ENCODE measurements at regions not wholly inside any gene's neighbourhood (a gene's known extent, or its start where the extent isn't known, plus 50 kb on each side); places are given as distances from the start of the nearest gene placed in this dataset.

GRCh38 chr12:111228916-111229666, 139.8 kb downstream of the PHETA1 start:
- no peak for DNase-seq (ENCODE audit: low read depth, low spot score)
- Mint-ChIP-seq H3K27me3 (ENCODE audit: low read depth) (no peaks in the 10 kb centered on the region), H3K27ac (ENCODE audit: unreplicated experiment) (no peak overlapping the region), H3K9me3 (no peaks in the 10 kb centered on the region), H3K4me3 (no peak overlapping the region), H3K36me3 (ENCODE audit: low read depth) (no peaks in the 10 kb centered on the region), H3K4me1 (no peaks in the 10 kb centered on the region)
- TF ChIP-seq CTCF (conservative IDR thresholded peaks at IDR 0.05): no peak

GRCh38 chr12:111227476-111228420, 141.1 kb downstream of the PHETA1 start:
- H3K4me1 Mint-ChIP-seq: no peaks in the 10 kb centered on the region
- H3K27ac Mint-ChIP-seq (ENCODE audit: unreplicated experiment): no peak overlapping the region
- H3K27me3 Mint-ChIP-seq (ENCODE audit: low read depth): no peaks in the 10 kb centered on the region
- no peak for DNase-seq (ENCODE audit: low read depth, low spot score)
- no peak overlapping the region for H3K4me3 Mint-ChIP-seq
- no peaks in the 10 kb centered on the region for H3K9me3 Mint-ChIP-seq
- H3K36me3 Mint-ChIP-seq (ENCODE audit: low read depth): no peaks in the 10 kb centered on the region
- TF ChIP-seq CTCF (conservative IDR thresholded peaks at IDR 0.05): no peak

- Mint-ChIP-seq H3K27ac (ENCODE audit: unreplicated experiment) (no peak overlapping the region), H3K27me3 (ENCODE audit: low read depth) (no peaks in the 10 kb centered on the region), H3K4me1 (peaks cover 3% of the 10 kb centered on the region), H3K4me3 (no peak overlapping the region), H3K9me3 (no peaks in the 10 kb centered on the region), H3K36me3 (ENCODE audit: low read depth) (no peaks in the 10 kb centered on the region)
- no peak for TF ChIP-seq CTCF (conservative IDR thresholded peaks at IDR 0.05)
- DNase-seq (ENCODE audit: low read depth, low spot score): no peak
Measured at GRCh38 chr12:111226680-111227079, 142.2 kb downstream of the PHETA1 start.

- Mint-ChIP-seq H3K4me1 (peaks cover 8% of the 10 kb centered on the region), H3K36me3 (ENCODE audit: low read depth) (no peaks in the 10 kb centered on the region), H3K27ac (ENCODE audit: unreplicated experiment) (no peak overlapping the region), H3K4me3 (no peak overlapping the region), H3K9me3 (no peaks in the 10 kb centered on the region), H3K27me3 (ENCODE audit: low read depth) (no peaks in the 10 kb centered on the region)
- no peak for TF ChIP-seq CTCF (conservative IDR thresholded peaks at IDR 0.05)
- no peak for DNase-seq (ENCODE audit: low read depth, low spot score)
Measured at GRCh38 chr12:111225307-111225706, 143.6 kb downstream of the PHETA1 start.

GRCh38 chr12:111224186-111225066, 144.5 kb downstream of the PHETA1 start:
- no peak for DNase-seq (ENCODE audit: low read depth, low spot score)
- TF ChIP-seq CTCF (conservative IDR thresholded peaks at IDR 0.05): no peak
- Mint-ChIP-seq H3K4me1 (peaks cover 8% of the 10 kb centered on the region), H3K36me3 (ENCODE audit: low read depth) (no peaks in the 10 kb centered on the region), H3K4me3 (no peak overlapping the region), H3K27me3 (ENCODE audit: low read depth) (no peaks in the 10 kb centered on the region), H3K9me3 (no peaks in the 10 kb centered on the region), H3K27ac (ENCODE audit: unreplicated experiment) (no peak overlapping the region)

Data from neural crest cell (in vitro differentiated cells).